ENCODE measurements at regions not wholly inside any gene's neighbourhood (a gene's known extent, or its start where the extent isn't known, plus 50 kb on each side); places are given as distances from the start of the nearest gene placed in this dataset.

GRCh38 chr4:159910721-159911120 lies 807.8 kb downstream of the RAPGEF2 start:
- no peak for TF ChIP-seq CTCF (IDR thresholded peaks at IDR 0.05)
- no peak for TF ChIP-seq POLR2A (IDR thresholded peaks at IDR 0.05)
- no peak for TF ChIP-seq EP300 (IDR thresholded peaks at IDR 0.05)

All from ovary (tissue), 3 donors.